HG02852 (cell line): ENCODE measurements at regions not wholly inside any gene's neighbourhood (a gene's known extent, or its start where the extent isn't known, plus 50 kb on each side); places are given as distances from the start of the nearest gene placed in this dataset.
"Not testable (repeated sequence)": the region's sequence is repeated elsewhere in the genome, so short reads cannot be mapped to it uniquely, and the experiment has no call there.

Experiments
- ATAC-seq: cut with Tn5 transposase; IDR thresholded peaks from one replicate; pipeline ENCODE4 v1.9.1; 2021; ENCODE audit warnings: mild to moderate bottlenecking, moderate library complexity; ENCODE audit not compliant: unreplicated experiment

GRCh38 chr7:17083392-17084165 lies 201.8 kb upstream of the AGR3 start:
- ATAC-seq, result no peak

GRCh38 chr7:17084166-17084475 lies 202.3 kb upstream of the AGR3 start:
- no peak for ATAC-seq

- ATAC-seq, result no peak
Observed at GRCh38 chr7:17085186-17085585, 203.4 kb upstream of the AGR3 start.

GRCh38 chr7:17086403-17086802 lies 204.6 kb upstream of the AGR3 start:
- no peak for ATAC-seq

GRCh38 chr7:17090751-17091150 lies 207.7 kb upstream of the AHR start:
- ATAC-seq, result no peak

GRCh38 chr7:17093461-17093860 lies 205.0 kb upstream of the AHR start:
- ATAC-seq, result no peak

GRCh38 chr7:17094963-17095574 lies 203.4 kb upstream of the AHR start:
- no peak for ATAC-seq

GRCh38 chr7:17095931-17096330 lies 202.5 kb upstream of the AHR start:
- ATAC-seq, result no peak

GRCh38 chr7:17097668-17098297 lies 200.7 kb upstream of the AHR start:
- ATAC-seq, result no peak

GRCh38 chr7:17098515-17098914 lies 199.9 kb upstream of the AHR start:
- ATAC-seq, result no peak

- no peak for ATAC-seq
Observed at GRCh38 chr7:17099083-17099973, 199.1 kb upstream of the AHR start.

- ATAC-seq, result not testable (repeated sequence)
Observed at GRCh38 chr7:17099974-17100509, 198.4 kb upstream of the AHR start.

GRCh38 chr7:17101207-17101696 lies 197.2 kb upstream of the AHR start:
- ATAC-seq, result no peak

GRCh38 chr7:17103170-17103569 lies 195.3 kb upstream of the AHR start:
- no peak for ATAC-seq

- no peak for ATAC-seq
Observed at GRCh38 chr7:17103984-17104383, 194.5 kb upstream of the AHR start.

- no peak for ATAC-seq
Observed at GRCh38 chr7:17104419-17104818, 194.0 kb upstream of the AHR start.

GRCh38 chr7:17105701-17106100 lies 192.8 kb upstream of the AHR start:
- no peak for ATAC-seq

GRCh38 chr7:17108049-17108584 lies 190.3 kb upstream of the AHR start:
- no peak for ATAC-seq

- ATAC-seq, result no peak
Observed at GRCh38 chr7:17109020-17109419, 189.4 kb upstream of the AHR start.

GRCh38 chr7:17113770-17114169 lies 184.7 kb upstream of the AHR start:
- ATAC-seq, result not testable (repeated sequence)

- no peak for ATAC-seq
Observed at GRCh38 chr7:17118412-17118811, 180.0 kb upstream of the AHR start.
